OCI-LY1 (cell line): ENCODE measurements at regions not wholly inside any gene's neighbourhood (a gene's known extent, or its start where the extent isn't known, plus 50 kb on each side); places are given as distances from the start of the nearest gene placed in this dataset.

Source experiments
- CTCF ChIP-seq: fragments of 200-600 bp; sonication (generic), shearing (Covaris generic); IDR thresholded peaks from 2 replicates; pipeline ENCODE4 v1.5.1; 2017; ENCODE audit warnings: mild to moderate bottlenecking, antibody characterized with exemption, low read length, moderate library complexity, mixed read lengths
- EZH2 ChIP-seq: fragments of 200-600 bp; sonication (generic), shearing (Covaris generic); IDR thresholded peaks from 2 replicates; pipeline ENCODE4 v1.8.0; 2017; ENCODE audit warnings: borderline replicate concordance, mixed run types, mild to moderate bottlenecking, antibody characterized with exemption, low read length, moderate library complexity, mixed read lengths

- TF ChIP-seq CTCF = no peak
- no peak for TF ChIP-seq EZH2
Measured at GRCh38 chr7:69035826-69036225, 562.4 kb upstream of the AUTS2 start.
